Esophagus squamous epithelium (tissue), 4 donors: ENCODE measurements at regions not wholly inside any gene's neighbourhood (a gene's known extent, or its start where the extent isn't known, plus 50 kb on each side); places are given as distances from the start of the nearest gene placed in this dataset.

ENCODE experiments used
- POLR2A ChIP-seq, 4 donors: fragments of 450-650 bp; IDR thresholded peaks; one replicate each; pipeline ENCODE4 v1.6.1; 2017; ENCODE audit warnings: antibody characterized with exemption in 4 of 4, mild to moderate bottlenecking in 4 of 4, moderate library complexity in 3 of 4
- TF ChIP-seq, protein P1 (sequence below), 6 experiments: fragments of 450-650 bp in 4 of 6; fragments of 200-600 bp in 2 of 6; sonication (generic) in 2 of 6; IDR thresholded peaks; one replicate each; pipeline ENCODE4 v1.5.1; 2016 to 2019; ENCODE audit warnings: antibody characterized with exemption in 6 of 6, mild to moderate bottlenecking in 4 of 6, moderate library complexity in 4 of 6

- TF ChIP-seq, protein P1, sequence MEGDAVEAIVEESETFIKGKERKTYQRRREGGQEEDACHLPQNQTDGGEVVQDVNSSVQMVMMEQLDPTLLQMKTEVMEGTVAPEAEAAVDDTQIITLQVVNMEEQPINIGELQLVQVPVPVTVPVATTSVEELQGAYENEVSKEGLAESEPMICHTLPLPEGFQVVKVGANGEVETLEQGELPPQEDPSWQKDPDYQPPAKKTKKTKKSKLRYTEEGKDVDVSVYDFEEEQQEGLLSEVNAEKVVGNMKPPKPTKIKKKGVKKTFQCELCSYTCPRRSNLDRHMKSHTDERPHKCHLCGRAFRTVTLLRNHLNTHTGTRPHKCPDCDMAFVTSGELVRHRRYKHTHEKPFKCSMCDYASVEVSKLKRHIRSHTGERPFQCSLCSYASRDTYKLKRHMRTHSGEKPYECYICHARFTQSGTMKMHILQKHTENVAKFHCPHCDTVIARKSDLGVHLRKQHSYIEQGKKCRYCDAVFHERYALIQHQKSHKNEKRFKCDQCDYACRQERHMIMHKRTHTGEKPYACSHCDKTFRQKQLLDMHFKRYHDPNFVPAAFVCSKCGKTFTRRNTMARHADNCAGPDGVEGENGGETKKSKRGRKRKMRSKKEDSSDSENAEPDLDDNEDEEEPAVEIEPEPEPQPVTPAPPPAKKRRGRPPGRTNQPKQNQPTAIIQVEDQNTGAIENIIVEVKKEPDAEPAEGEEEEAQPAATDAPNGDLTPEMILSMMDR (IDR thresholded peaks at IDR 0.05): no peak
- no peak for TF ChIP-seq POLR2A (IDR thresholded peaks at IDR 0.05)
These were observed 143.4 kb upstream of the BCL6 start for GRCh38 chr3:187888701-187889100.
